GM19395 (cell line): ENCODE measurements at regions not wholly inside any gene's neighbourhood (a gene's known extent, or its start where the extent isn't known, plus 50 kb on each side); places are given as distances from the start of the nearest gene placed in this dataset.

ENCODE experiments used
- ATAC-seq: cut with Tn5 transposase; IDR thresholded peaks from one replicate; pipeline ENCODE4 v1.9.1; 2021; ENCODE audit warnings: mild to moderate bottlenecking, moderate library complexity; ENCODE audit not compliant: unreplicated experiment

DNA sequence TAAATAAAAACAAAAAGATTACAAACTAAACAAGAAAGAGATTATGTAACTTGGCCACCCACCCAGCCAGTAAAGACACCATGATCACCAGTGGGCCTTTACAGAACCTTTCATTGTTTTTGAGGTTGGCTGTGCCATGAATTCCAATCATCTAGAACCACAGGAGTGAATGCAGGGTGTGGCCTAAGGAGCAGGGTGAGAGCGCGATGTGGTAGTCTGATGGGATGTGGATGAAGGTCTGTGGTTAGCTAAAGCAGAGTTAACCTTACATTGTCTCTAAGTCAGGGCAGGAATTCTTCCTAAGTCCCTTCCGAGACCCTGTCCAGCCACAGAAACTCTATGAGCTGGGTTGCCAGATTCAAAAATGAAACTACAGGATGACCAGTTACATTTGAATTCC lies 54.0 kb upstream of the CDKN3 start:
- no peak for ATAC-seq

GRCh38 chr14:54343272-54344121 lies 53.3 kb upstream of the CDKN3 start:
- no peak for ATAC-seq

DNA sequence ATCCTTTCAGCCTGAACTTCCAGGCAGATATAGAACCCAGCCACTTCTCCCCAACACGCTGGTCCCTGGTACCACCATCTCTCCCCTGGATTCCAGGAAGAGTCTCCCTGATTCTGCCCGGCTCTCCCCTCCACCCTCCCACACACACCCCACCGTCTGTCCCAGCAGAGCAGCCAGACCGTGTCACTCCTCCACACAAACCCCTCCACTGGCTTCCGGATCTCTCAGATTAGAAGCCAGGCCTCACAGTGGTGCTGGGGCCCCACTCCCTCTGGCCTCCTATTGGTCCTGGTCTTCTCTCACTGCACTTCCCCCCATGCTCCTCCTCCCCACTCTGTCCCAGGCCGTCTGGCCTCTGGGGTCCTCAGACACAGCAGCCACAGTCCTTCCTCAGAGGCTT lies 52.4 kb upstream of the CDKN3 start:
- no peak for ATAC-seq

GRCh38 chr14:54346257-54346656 lies 50.5 kb upstream of the CDKN3 start:
- ATAC-seq = no peak
